ENCODE measurements at regions not wholly inside any gene's neighbourhood (a gene's known extent, or its start where the extent isn't known, plus 50 kb on each side); places are given as distances from the start of the nearest gene placed in this dataset.
"Not testable (repeated sequence)": the region's sequence is repeated elsewhere in the genome, so short reads cannot be mapped to it uniquely, and the experiment has no call there.

- DNase-seq (ENCODE audit: low read depth) = not testable (repeated sequence)
Observed at GRCh38 chr12:76292891-76293290, 55.3 kb downstream of the BBS10 start.

DNA sequence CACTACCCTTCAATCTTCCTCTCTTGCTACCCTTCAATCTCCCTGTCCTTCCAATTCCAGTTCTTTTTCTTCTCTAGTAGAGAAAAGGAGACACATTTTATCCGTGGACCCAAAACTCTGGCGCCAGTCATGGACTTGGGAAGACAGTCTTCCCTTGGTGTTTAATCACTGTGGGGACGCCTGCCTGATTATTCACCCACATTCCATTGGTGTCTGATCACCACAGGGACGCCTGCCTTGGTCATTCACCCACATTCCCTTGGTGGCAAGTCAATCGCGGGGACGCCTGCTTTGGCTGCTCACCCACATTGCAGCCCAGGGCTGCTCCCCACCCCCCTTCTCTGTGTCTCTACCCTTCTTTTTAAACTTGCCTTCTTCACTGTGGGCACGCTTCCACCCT is 55.9 kb downstream of the BBS10 start:
- DNase-seq (ENCODE audit: low read depth) = not testable (repeated sequence)

DNA sequence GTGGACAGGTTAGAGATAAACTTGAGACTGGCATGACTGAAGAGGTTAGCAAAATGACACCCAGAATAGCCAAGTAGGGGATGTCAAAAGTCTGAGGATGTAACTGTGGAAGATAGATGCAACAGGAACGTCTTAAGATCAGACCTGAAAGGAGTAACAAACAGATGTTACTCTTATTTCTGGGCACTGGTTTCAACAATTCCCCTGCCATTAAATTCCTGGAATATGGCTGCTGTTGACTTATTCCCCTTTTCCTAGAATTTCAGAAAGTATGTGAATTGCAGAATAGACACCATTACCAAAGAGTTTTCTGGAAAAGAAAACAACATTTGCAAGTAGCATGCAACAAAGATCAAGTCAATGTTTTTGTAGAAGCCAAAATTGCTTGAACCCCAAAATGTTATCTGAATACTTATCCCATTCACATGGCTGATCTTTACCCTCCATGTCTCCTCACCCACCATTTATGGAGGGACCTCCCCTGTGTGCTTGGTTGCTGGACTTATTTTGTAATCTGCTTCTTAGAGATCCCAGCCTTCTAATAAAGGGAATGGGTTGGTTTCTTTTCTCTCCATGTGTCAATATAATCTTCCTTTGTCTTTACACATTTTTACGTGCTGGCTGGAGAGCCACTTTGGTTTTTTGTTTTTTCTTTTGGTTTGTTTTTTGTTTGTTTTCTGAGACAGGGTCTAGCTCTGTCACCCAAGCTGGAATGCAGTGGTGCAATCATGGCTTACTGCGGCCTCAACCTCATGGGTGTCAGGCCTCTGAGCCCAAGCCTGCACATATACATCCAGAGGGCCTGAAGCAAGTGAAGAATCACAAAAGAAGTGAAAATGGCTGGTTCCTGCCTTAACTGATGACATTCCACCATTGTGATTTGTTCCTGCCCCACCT is 57.0 kb downstream of the BBS10 start:
- DNase-seq (ENCODE audit: low read depth) = no peak

DNA sequence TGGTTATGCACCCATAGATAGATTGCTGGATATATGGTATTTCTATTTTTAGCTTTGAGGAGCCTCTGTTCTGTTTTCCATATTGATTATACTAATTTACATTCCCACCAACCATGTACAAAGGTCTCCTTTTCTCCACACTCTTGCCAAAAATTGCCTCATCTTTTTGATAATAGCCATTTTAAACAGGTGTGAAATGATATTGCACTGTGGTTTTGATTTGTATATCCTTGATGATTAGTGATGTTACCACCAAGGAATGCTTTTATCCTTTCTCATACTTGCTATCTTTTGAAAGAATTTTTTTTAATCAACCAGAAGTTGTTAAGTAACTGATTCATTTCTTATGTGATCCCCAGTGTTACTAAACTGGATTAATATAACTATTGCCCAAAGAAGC is 60.0 kb downstream of the BBS10 start:
- DNase-seq (ENCODE audit: low read depth) = no peak

DNA sequence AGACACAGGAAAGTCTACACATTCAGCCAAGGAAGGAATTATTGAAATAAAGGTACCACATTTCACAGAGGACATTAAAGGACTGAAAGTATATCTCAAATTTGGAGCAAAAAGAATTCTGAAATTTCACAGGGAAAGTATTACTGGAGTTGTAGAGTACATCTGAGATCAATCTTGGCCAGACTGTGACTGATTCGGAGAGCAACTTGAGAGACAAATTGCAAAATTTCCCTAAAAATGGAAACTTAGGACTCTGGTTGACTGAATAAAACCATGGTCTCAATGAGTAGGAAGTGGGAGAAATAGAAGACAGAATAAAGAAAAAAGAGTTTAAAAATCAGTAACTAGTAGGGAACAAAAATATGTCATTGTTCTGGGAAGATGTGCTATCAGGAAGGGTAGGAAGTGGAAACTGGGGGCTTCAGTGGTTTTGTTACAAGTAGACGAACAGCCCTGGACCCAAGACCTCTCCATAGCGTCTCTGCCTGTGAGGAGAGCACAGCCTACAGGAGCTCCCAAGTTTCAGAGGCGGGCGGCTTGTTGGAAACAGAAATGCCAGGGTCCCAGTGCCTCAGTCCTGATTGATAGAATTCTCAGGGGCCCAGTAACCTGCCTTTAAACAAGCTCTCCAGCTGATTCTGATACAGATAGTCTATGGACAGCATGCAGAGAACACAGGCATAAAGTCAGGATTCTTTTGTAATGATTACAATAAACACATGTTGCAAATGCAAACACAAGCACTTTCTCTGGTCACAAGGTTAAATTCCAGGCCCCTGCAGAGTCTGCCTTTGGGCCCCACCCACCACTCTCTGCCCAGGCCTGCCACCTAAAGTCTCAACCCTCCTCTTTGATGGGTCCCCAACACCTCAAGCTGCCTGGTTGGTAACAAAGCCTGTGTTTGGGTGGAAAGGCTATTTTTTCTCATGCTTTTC is 63.1 kb downstream of the BBS10 start:
- DNase-seq (ENCODE audit: low read depth) = no peak

DNA sequence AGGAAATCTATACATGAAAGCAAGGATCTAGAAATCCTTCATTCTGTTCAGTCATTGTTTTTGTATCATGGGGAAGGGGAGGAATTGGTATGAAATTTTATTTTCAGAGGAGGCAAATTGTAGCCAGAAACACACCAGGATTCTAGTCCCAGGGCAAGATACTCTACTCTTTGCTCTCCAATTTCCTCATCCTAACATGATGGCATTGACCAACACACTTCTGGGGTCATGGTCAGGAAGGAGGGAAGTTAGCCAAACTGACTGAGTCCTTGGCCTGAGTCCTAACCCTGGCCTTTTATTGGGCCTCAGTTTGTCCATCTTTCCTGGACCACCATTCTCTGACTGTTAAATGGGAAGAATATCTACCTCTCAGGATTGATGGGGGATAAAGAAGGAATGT is 65.5 kb downstream of the BBS10 start:
- no peak for DNase-seq (ENCODE audit: low read depth)

DNA sequence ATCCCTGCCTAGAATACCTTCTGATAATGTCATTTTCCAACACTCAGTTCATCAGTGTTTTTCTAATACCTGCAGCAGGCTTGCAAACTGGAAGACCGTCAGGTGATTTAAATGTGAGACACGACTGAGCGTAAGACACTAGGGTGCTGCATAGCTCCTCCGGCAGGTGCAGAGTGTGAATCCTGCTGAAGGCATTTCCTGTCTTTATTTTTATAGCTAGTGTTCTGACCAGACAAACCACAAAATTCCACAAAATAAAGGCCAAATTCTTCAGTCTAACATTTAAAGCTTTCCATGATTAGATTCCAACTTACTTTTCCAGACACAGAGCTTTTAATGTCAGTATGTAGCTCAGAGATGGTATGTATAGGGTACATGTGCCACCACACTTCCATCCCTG is 70.7 kb downstream of the BBS10 start:
- DNase-seq (ENCODE audit: low read depth) = no peak

DNA sequence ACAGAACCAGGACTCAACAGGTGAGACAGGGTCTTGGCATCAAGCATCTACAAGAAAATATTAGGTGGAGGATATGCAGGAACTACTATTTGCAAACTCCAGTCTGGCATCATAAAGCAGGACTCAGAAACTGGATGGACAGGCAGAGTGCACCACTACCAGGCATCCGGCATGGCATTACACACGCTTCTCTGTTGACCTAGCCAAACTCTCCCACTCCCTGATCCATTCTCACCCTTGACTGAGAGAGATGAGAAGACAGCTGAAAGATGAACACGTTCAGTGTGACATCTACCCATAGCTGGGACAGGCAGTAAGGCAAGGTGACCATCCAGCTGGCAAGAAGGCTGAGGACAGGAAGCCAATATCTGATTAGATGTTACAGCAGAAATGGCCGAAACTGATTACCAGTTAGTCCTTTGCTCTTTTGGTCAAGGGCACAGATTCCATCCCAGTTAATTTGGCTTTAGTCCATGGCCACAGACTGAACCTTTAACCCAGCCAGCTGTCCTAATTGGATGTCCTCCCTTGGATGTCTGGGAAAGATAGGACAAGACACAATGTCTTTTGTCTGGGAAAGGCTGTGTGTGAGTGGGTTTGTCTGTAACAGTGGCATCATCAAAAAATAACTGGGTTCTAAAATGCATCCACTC is 71.6 kb downstream of the BBS10 start:
- no peak for DNase-seq (ENCODE audit: low read depth)

GRCh38 chr12:76275511-76276093 is 72.6 kb downstream of the BBS10 start:
- no peak for DNase-seq (ENCODE audit: low read depth)

DNA sequence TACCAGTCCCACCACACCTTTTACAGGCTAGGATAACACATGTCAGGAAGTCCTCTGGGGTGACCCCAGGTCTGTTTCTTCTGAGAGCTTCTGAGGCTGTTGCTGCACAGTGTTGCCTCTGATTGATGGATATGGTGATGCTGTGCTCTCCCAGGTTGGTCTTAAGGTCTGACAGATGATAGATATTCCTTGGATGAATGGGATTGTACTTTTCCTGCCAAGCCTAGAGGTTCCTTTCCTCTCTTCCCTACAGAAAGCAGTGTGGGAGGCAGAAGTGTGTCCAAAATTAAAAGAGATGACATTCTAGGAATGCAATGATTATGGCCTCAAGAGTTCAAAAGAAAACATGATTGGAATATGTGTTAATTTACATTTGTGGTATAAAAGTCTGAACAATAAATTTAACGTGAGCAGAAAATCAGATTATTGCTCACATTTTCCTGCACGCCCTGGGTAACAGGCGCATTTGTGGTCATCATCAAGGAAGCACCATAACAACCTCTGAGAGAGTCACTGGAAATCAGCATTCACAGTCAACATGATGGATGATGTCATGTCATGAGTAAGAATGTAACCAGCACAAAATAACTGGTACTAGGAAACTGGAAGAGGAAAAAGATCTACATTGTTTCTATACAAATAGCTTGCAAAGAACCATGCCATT is 73.7 kb downstream of the BBS10 start:
- no peak for DNase-seq (ENCODE audit: low read depth)

DNA sequence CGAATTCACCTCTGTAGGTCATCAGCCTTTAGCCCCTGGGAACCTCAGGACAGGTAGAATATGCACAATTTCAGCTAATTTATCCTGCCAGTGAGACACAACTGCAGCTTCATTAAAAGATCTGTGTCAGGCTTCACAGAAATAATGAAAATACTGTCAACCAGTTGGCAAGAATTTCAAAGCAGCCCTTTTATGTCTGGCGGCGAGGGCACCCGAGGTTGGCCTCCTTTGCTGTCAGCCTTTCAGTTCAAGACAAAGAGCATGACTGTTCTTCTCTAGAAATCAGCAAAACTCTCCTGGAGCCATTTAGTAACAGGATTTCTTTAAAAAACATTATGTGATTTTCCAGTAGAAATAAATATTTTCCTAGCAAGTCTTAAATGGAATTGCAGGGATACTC is 75.9 kb downstream of the BBS10 start:
- DNase-seq (ENCODE audit: low read depth) = no peak

- DNase-seq (ENCODE audit: low read depth) = no peak
Observed at GRCh38 chr12:76270657-76271358, 77.4 kb downstream of the BBS10 start.

DNA sequence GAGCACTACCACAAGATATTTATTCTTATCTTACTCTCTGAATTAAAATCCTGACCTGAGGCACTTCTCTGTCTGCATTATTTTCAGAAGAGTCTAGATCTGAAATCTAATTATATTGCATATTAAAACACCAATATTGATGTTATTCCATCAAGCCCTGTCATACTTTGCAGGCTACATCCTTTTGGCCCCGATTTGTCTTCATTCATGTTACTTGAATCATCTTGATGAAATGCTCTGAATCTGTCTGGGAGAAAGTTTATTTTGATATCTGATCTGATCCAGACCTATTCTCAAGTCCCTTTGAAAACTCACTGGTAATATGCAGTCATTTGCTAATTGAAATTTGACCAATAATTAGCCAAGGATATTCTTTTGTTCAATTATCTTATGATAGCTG is 79.9 kb downstream of the BBS10 start:
- DNase-seq (ENCODE audit: low read depth) = no peak

DNA sequence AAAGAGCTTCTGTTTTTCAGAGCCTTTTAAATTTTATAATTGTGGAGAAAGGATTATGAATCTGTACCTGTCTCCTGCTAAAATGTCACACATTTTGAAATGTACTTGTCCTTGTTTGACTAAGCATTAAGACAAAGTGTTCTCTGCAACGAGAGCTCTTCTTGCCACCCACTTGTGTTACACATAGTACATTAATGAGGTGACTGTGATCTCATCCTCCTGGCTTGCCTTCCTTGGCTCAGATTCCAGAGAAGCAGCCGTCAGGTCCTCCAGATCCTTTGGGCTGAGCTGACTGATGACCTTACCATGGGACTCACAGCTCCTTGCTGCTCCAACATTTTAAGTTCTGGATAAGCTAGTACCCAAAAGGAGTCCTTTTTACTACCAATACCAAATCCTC is 81.4 kb downstream of the BBS10 start:
- no peak for DNase-seq (ENCODE audit: low read depth)

DNA sequence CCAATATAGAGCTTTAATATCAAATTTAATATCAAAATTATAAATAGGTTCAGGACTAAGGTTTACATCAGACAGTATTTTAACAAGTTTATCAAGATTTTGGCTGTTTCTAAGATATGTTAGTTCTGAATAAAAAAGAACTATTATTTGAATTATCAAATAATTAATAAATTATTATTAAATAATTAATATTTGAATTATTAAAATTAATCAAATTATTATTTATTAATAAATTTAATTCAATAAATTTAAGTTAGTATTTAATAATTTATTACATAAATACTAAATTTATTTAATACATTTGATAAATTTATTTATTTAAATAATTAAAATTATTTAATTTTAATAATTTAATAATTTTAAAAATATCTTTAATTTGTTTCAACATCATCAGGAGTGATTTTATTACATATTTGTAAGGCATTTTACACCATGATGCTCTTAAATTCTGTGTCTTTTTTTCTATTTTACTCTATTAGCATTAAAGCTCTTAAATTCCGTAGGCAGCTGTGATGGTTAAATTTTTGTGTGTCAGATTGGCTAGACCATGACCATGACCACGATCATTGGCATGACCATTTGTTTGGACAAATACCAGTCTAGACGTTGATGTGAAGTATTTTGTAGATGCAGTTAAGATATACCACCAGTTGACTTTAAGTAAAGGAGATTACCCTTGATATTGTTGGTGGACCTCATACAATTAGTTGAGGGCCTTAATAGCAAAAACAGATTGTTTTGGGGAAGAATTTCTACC is 82.6 kb downstream of the BBS10 start:
- DNase-seq (ENCODE audit: low read depth) = no peak

DNA sequence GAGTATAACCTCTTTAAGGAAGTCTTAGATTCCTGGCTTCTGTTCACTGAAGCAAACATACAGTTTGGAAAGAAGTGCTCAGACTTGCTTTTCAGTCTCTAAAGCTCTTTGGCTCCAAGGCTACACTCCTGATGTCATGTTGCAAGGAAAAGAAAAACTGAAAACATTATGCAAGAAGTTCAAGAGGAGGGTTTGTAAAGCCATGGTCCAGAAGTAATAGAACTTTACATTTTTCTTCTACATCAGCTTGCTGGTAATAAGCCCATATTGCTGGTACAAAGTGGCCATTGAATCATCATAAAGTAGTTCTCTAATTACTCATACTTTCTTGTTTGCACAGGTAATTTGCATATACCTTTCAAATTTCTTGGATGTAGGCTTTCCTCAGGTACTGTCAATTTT is 83.6 kb downstream of the BBS10 start:
- DNase-seq (ENCODE audit: low read depth) = no peak

DNA sequence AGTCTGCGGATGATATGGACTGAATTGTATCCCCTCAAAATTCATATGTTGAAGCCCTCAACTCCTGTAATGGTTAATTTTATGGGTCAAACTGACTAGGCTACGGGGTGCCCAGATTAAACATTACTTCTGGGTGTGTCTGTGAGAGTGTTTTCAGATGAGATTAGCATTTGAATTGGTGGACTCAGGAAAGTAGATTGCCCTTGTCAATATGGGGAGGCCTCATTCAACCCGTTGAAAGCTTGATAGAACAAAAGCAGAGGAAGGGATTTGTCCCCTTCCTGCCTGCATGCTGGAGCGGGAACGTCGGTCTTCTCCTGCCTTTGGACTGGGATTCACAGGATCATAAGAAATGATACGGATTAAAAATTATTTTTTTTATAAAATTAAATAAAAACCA is 84.5 kb downstream of the BBS10 start:
- DNase-seq (ENCODE audit: low read depth) = no peak

- DNase-seq (ENCODE audit: low read depth) = no peak
Observed at GRCh38 chr12:76260390-76260748, 87.8 kb downstream of the BBS10 start.

- no peak for DNase-seq (ENCODE audit: low read depth)
Observed at GRCh38 chr12:76259660-76260389, 88.4 kb downstream of the BBS10 start.

- no peak for DNase-seq (ENCODE audit: low read depth)
Observed at GRCh38 chr12:76259106-76259505, 89.1 kb downstream of the BBS10 start.
